ENCODE measurements at regions not wholly inside any gene's neighbourhood (a gene's known extent, or its start where the extent isn't known, plus 50 kb on each side); places are given as distances from the start of the nearest gene placed in this dataset.

DNA sequence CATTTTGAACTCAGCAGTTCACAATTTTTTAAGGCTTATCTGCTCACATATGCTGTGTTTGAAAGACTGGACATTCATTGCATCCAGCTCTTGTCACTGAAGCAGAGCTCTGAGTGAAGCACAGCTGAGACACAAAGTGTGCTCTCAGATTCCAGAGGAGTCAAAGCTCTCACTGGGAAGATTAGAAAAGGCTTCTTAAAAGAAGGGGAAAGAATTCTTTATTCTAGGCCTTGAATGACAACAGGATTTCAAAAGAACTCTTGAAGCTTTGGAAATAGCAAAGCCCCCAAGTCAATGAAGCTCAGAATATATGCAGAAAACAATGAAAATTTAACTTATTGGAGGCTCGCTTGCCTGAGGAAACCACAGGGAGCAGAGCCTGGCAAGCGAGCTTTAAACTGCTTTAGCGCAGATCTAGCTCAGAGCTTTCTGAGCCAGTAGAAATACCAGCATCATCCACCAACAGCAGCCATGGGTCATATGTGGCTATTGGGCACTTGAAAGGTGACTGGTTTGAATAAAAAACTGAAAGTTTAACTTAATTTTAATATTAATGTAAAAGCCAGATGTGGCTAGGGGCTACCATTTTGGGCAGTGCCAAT lies 369.7 kb downstream of the OSR1 start:
- Histone ChIP-seq H2AK5ac (ENCODE audit: low read depth, low read length) (peak overlapping the region; percentile 81), H3K56ac (ENCODE audit: extremely low read depth, insufficient read depth, low read length) (no peak overlapping the region; the same call in 1 of the 2 replicates), H2BK20ac (ENCODE audit: low read depth, low read length) (peak overlapping the region; percentile 92), H2AK9ac (replicated peaks; ENCODE audit: low read depth, low read length, poor library complexity) (no peak overlapping the region), H4K5ac (ENCODE audit: low read depth, low read length) (peak overlapping the region; percentile 1), H2BK5ac (ENCODE audit: low read depth, low read length, poor library complexity, severe bottlenecking) (peak overlapping the region; percentile 60), H3K9me1 (ENCODE audit: insufficient read depth, low read length) (peaks cover 4% of the 10 kb centered on the region), H3K14ac (replicated peaks; ENCODE audit: low read depth, low read length) (peak overlapping the region; percentile 53), H4K8ac (ENCODE audit: low read depth in 2 of 2, low read length in 2 of 2) (peak overlapping the region; percentile 18 to 64; a peak in 1 of 4 replicates), H2BK15ac (ENCODE audit: low read depth, low read length) (peak overlapping the region; percentile 61; the same call in 2 of the 3 replicates), H2AFZ (replicated peaks; ENCODE audit: low read length, poor library complexity) (peak overlapping the region; percentile 28), H3K27me3 (ENCODE audit: control insufficient read depth, insufficient read depth, low read length) (no peaks in the 10 kb centered on the region), H2BK120ac (ENCODE audit: low read depth, low read length) (peak overlapping the region; percentile 87), H4K20me1 (ENCODE audit: insufficient read depth, low read length) (no peaks in the 10 kb centered on the region), H3K4me1 (ENCODE audit: control insufficient read depth, insufficient read depth, low read length) (peaks cover 11% of the 10 kb centered on the region), H3K4me2 (ENCODE audit: low read depth, low read length) (no peak overlapping the region), H3K79me1 (ENCODE audit: low read depth in 1 of 2, low read length in 2 of 2) (no peaks in the 10 kb centered on the region), H3K18ac (ENCODE audit: low read depth, low read length) (peak overlapping the region; percentile 14), H3K9ac (ENCODE audit: low read depth, low read length) (peak overlapping the region; percentile 48; the same call in 1 of the 2 replicates), H3K36me3 (ENCODE audit: control insufficient read depth, insufficient read depth, low read length) (no peaks in the 10 kb centered on the region), H3K23ac (ENCODE audit: low read depth, low read length) (peak overlapping the region; percentile 35; the same call in 1 of the 2 replicates), H3K4me3 (ENCODE audit: insufficient read depth, low read depth, low read length) (no peak overlapping the region), H3K9me3 (ENCODE audit: control insufficient read depth, insufficient read depth, low read length) (no peaks in the 10 kb centered on the region), H3K27ac (ENCODE audit: insufficient read depth, low read length) (peak overlapping the region; percentile 10; the same call in 1 of the 2 replicates), H4K91ac (ENCODE audit: insufficient read depth, low read depth, low read length) (peak overlapping the region; percentile 47), H3K4ac (ENCODE audit: low read depth, low read length) (peak overlapping the region; percentile 74)
- ChIA-PET POLR2A (ENCODE audit: unreplicated experiment) (no interaction called here), CTCF (interaction anchor here (1.3 to 1.4 kb wide), 2 partner anchors 74 to 135 kb away, joined by 3 to 4 read pairs; no protein-coding TSS in a partner anchor)
- peak; percentile 17 for DNase-seq
- WGBS, 2 experiments (ENCODE audit: extremely low coverage in 2 of 2, insufficient read length in 1 of 2): no CpG with 5 or more reads among the region's 3 CpGs
- intact Hi-C loops (cut with micrococcal nuclease) (loop anchor here (2.0 to 10.0 kb wide), 4 partner anchors 154 to 464 kb away; partner anchors contain the start of gene OSR1), dilution Hi-C loops (cut with HindIII; ENCODE audit: low sequenced_read_pairs, unreplicated experiment) (no loop called here), in situ Hi-C loops (cut with MboI; ENCODE audit: low sequenced_read_pairs) (no loop called here)
- BruUV-seq (replicated peaks): no TSS peak
- ATAC-seq (ENCODE audit: low read depth): no peak; the same call in 1 of the 2 replicates
- TF ChIP-seq RCOR1 (IDR thresholded peaks at IDR 0.05; ENCODE audit: insufficient replicate concordance, low read length) (no peak), SMC3 (IDR thresholded peaks at IDR 0.05; ENCODE audit: low read depth, low read length) (no peak), MAFK (IDR thresholded peaks at IDR 0.05; ENCODE audit: low read depth, low read length) (no peak), FOS (IDR thresholded peaks at IDR 0.05; ENCODE audit: low read depth, low read length) (no peak), RFX5 (IDR thresholded peaks at IDR 0.05; ENCODE audit: low read depth, low read length) (no peak), BHLHE40 (IDR thresholded peaks at IDR 0.05; ENCODE audit: low read depth, low read length) (no peak), POLR2A (IDR thresholded peaks at IDR 0.05; ENCODE audit: low read depth, low read length) (no peak), CEBPB (IDR thresholded peaks at IDR 0.05; ENCODE audit: low read depth, low read length) (no peak), CHD1 (IDR thresholded peaks at IDR 0.05; ENCODE audit: low read depth, low read length) (no peak), NFE2L2 (IDR thresholded peaks at IDR 0.05; ENCODE audit: low read depth, low read length) (no peak), RAD21 (IDR thresholded peaks at IDR 0.05; ENCODE audit: low read length) (no peak), MAZ (IDR thresholded peaks at IDR 0.05; ENCODE audit: borderline replicate concordance, low read depth, low read length) (no peak), MXI1 (IDR thresholded peaks at IDR 0.05; ENCODE audit: borderline replicate concordance, low read depth, low read length) (no peak)
- TF ChIP-seq, protein P1, sequence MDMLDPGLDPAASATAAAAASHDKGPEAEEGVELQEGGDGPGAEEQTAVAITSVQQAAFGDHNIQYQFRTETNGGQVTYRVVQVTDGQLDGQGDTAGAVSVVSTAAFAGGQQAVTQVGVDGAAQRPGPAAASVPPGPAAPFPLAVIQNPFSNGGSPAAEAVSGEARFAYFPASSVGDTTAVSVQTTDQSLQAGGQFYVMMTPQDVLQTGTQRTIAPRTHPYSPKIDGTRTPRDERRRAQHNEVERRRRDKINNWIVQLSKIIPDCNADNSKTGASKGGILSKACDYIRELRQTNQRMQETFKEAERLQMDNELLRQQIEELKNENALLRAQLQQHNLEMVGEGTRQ (IDR thresholded peaks at IDR 0.05; ENCODE audit: low read depth, low read length): no peak
- TF ChIP-seq, protein P2, sequence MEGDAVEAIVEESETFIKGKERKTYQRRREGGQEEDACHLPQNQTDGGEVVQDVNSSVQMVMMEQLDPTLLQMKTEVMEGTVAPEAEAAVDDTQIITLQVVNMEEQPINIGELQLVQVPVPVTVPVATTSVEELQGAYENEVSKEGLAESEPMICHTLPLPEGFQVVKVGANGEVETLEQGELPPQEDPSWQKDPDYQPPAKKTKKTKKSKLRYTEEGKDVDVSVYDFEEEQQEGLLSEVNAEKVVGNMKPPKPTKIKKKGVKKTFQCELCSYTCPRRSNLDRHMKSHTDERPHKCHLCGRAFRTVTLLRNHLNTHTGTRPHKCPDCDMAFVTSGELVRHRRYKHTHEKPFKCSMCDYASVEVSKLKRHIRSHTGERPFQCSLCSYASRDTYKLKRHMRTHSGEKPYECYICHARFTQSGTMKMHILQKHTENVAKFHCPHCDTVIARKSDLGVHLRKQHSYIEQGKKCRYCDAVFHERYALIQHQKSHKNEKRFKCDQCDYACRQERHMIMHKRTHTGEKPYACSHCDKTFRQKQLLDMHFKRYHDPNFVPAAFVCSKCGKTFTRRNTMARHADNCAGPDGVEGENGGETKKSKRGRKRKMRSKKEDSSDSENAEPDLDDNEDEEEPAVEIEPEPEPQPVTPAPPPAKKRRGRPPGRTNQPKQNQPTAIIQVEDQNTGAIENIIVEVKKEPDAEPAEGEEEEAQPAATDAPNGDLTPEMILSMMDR (conservative IDR thresholded peaks at IDR 0.05; ENCODE audit: low read depth, low read length): no peak

All from IMR-90 (cell line).